Ascending aorta (tissue), 2 donors: ENCODE measurements at regions not wholly inside any gene's neighbourhood (a gene's known extent, or its start where the extent isn't known, plus 50 kb on each side); places are given as distances from the start of the nearest gene placed in this dataset.

ENCODE experiments used
- DNase-seq, 2 donors: peaks; one replicate each; pipeline ENCODE4 v3.0.0-alpha.2; 2019; ENCODE audit warnings: low spot score in 2 of 2
- H3K27ac ChIP-seq, 2 donors: fragments of 200-600 bp; sonication (generic); one replicate each; pipeline ENCODE4 v1.5.1; 2016 to 2017; ENCODE audit warnings: mild to moderate bottlenecking in 1 of 2
- H3K27me3 ChIP-seq: fragments of 200-600 bp; sonication (generic); one replicate; pipeline ENCODE4 v1.5.1; 2017
- H3K36me3 ChIP-seq, 2 donors: fragments of 200-600 bp; sonication (generic); one replicate each; pipeline ENCODE4 v1.5.1; 2016
- H3K4me1 ChIP-seq, 2 donors: fragments of 200-600 bp; sonication (generic); one replicate each; pipeline ENCODE4 v1.5.1; 2016 to 2017; ENCODE audit warnings: mild to moderate bottlenecking in 1 of 2
- H3K4me3 ChIP-seq, 2 donors: fragments of 200-600 bp; sonication (generic); one replicate each; pipeline ENCODE4 v1.5.1; 2016 to 2017; ENCODE audit warnings: mild to moderate bottlenecking in 1 of 2
- H3K9me3 ChIP-seq, 2 donors: fragments of 200-600 bp; sonication (generic); one replicate each; pipeline ENCODE4 v1.5.1; 2016
- CTCF ChIP-seq, 3 experiments: fragments of 200-600 bp in 2 of 3; fragments of 450-650 bp in 1 of 3; sonication (generic) in 2 of 3; IDR thresholded peaks; one replicate each; pipeline ENCODE4 v1.5.1; 2016 to 2019; ENCODE audit warnings: antibody characterized with exemption in 3 of 3, mild to moderate bottlenecking in 1 of 3, moderate library complexity in 1 of 3
- intact Hi-C: fragments of 100-400 bp; cut with DNase I; formaldehyde crosslinking; loops from one replicate; pipeline ENCODE4 v1.15.1; 2023

GRCh38 chr4:80127870-80128419 lies 54.9 kb upstream of the ANTXR2 start:
- no peak for TF ChIP-seq CTCF (IDR thresholded peaks at IDR 0.05)
- Histone ChIP-seq H3K36me3 (no peaks in the 10 kb centered on the region), H3K4me3 (no peak overlapping the region), H3K9me3 (no peaks in the 10 kb centered on the region), H3K27ac (no peak overlapping the region), H3K4me1 (no peaks in the 10 kb centered on the region), H3K27me3 (no peaks in the 10 kb centered on the region)
- intact Hi-C loops = no loop called here
- DNase-seq = no peak

- Histone ChIP-seq H3K4me1 (no peaks in the 10 kb centered on the region), H3K9me3 (no peaks in the 10 kb centered on the region), H3K4me3 (no peak overlapping the region), H3K27me3 (no peaks in the 10 kb centered on the region), H3K27ac (no peak overlapping the region), H3K36me3 (no peaks in the 10 kb centered on the region)
- DNase-seq = no peak
- no peak for TF ChIP-seq CTCF (IDR thresholded peaks at IDR 0.05)
- intact Hi-C loops = no loop called here
Observed at GRCh38 chr4:80126435-80126834, 53.4 kb upstream of the ANTXR2 start.

GRCh38 chr4:80125252-80126177 lies 52.5 kb upstream of the ANTXR2 start:
- H3K9me3 ChIP-seq = no peaks in the 10 kb centered on the region
- H3K4me3 ChIP-seq = no peak overlapping the region
- DNase-seq = no peak
- H3K27ac ChIP-seq = no peak overlapping the region
- H3K27me3 ChIP-seq = no peaks in the 10 kb centered on the region
- H3K36me3 ChIP-seq = no peaks in the 10 kb centered on the region
- intact Hi-C loops = no loop called here
- H3K4me1 ChIP-seq = no peaks in the 10 kb centered on the region
- TF ChIP-seq CTCF (IDR thresholded peaks at IDR 0.05) = peak in 1 of 3 experiments; percentile 22

GRCh38 chr4:80124246-80125211 lies 51.5 kb upstream of the ANTXR2 start:
- H3K27ac ChIP-seq = no peak overlapping the region
- no peaks in the 10 kb centered on the region for H3K4me1 ChIP-seq
- no peak for DNase-seq
- no peaks in the 10 kb centered on the region for H3K27me3 ChIP-seq
- intact Hi-C loops = no loop called here
- no peak for TF ChIP-seq CTCF (IDR thresholded peaks at IDR 0.05)
- no peak overlapping the region for H3K4me3 ChIP-seq
- H3K36me3 ChIP-seq = no peaks in the 10 kb centered on the region
- no peaks in the 10 kb centered on the region for H3K9me3 ChIP-seq
